Cerebellar cortex (tissue), 1 donor: ENCODE measurements at regions not wholly inside any gene's neighbourhood (a gene's known extent, or its start where the extent isn't known, plus 50 kb on each side); places are given as distances from the start of the nearest gene placed in this dataset.
"Not testable (repeated sequence)": the region's sequence is repeated elsewhere in the genome, so short reads cannot be mapped to it uniquely, and the experiment has no call there.

ENCODE experiments used
- DNase-seq: peaks from one replicate; pipeline ENCODE4 v3.0.0-alpha.2; 2015; ENCODE audit warnings: low spot score

DNA sequence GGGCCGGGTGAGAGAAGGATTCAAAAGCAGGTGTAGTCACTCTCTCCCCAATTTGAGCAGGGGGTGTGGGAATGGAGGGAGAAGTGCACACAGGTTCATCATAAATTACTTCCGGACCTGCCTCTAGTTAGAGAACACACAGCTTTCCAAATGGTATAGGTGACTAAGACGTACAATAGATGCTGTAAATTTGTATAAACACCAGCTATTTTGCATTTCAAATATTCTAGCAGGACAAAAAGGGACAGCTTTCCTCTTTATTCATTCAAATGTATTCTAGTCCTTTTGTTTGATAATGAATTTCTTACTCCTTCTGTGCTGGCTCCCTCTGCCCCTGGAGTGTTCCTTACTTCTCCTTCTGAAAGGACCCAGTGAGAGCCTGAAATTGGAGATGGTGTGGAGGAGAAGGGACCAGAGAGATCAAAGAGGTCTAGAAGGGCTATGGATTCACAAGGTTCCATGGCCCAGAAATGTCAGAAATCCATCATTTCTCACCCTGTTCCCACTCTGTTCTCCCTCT, 53.2 kb upstream of the SH3BP4 start:
- DNase-seq = no peak

GRCh38 chr2:234888442-234888841, 63.4 kb upstream of the SH3BP4 start:
- not testable (repeated sequence) for DNase-seq

GRCh38 chr2:234887195-234887594, 64.6 kb upstream of the SH3BP4 start:
- no peak for DNase-seq

DNA sequence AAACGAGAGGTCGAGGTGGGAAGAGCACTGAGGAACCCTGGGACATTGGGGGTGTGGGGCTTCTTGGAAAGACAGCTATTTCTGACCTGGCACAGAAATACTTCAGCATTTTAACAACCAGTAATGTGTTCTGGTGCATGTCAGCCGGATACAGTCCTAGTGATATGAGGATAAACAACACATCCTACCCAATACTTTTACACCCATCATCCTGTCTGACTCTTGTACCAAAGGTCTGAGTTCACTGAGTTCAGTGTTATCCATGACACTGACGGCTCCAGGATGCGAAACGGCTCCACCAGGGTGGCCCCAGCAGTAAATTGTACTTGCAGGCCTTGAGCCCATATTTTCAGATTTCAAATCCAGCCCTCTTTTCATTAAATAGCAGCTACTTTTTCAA, 65.9 kb upstream of the SH3BP4 start:
- no peak for DNase-seq

DNA sequence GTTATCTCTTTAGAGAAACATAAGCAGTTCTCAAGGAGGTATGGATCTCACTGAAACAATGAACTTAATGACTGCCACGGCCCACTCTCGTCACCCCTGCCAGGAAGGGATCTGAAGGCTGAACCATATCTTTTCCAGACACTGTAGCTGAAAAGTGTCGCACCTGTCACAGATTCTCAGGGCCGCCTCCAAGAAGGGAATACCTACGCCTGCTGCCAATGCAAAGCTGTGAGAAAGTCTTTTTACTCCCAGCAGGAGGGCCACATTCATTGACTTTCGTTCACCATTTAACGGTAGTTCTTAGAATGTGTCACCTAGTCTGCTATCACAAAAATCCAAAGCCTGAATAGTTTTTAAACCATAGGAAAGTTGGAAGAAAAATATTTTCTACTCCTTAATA, 66.7 kb upstream of the SH3BP4 start:
- no peak for DNase-seq

- DNase-seq = no peak
Measured at GRCh38 chr2:234884591-234884990, 67.2 kb upstream of the SH3BP4 start.

GRCh38 chr2:234881413-234882241, 70.2 kb upstream of the SH3BP4 start:
- DNase-seq = peak; percentile 79

GRCh38 chr2:234880551-234881211, 71.1 kb upstream of the SH3BP4 start:
- DNase-seq = no peak

- no peak for DNase-seq
Measured at GRCh38 chr2:234879671-234880455, 72.0 kb upstream of the SH3BP4 start.

DNA sequence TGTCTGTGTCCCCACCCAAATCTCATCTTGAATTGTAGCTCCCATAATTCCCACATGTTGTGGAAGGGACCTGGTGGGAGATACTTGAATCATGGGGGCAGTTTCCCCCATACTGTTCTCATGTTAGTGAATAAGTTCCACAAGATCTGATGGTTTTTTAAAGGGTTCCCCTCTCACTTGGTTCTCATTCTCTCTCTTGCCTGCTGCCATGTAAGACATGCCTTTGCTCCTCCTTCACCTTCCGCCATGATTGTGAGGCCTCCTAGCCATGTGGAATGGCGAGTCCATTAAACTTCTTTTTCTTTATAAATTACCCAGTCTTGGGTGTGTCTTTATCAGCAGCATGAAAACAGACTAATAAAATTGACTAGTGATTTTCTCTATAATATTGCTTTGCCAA, 75.2 kb upstream of the SH3BP4 start:
- DNase-seq = not testable (repeated sequence)

DNA sequence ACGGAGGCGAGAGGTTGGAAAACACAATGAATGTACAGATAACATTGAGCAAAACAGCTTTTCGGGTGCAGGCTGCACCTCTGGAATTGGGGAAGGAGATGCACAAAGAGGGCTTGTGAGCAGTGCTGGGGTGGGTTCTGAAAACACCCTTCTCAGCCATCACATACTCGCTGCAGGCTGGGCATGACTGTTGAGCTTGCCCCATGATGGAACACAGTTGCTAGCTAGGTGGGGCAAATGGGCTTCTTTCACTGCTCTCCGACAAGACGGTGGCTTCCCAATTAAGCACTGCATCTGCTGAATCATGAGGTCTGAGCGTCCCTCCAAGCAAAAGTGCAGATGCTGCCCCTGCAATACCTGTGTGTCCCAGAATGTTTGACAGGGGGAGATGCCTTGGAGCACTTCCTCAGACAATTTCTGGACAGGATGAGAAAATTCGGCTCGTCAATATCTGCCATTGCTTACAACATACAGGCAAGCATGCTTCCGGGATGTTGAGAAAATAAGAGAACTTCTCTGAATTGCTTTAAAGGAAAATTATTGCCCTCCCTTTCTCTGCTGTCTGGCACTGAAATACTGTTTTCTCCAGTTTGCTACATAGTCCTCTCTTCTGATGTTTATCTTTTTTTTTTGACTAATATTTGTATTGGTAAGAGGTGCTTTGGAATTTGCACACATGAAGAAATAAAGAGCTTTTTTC, 77.3 kb upstream of the SH3BP4 start:
- no peak for DNase-seq

GRCh38 chr2:234873828-234874173, 78.0 kb upstream of the SH3BP4 start:
- DNase-seq = no peak

DNA sequence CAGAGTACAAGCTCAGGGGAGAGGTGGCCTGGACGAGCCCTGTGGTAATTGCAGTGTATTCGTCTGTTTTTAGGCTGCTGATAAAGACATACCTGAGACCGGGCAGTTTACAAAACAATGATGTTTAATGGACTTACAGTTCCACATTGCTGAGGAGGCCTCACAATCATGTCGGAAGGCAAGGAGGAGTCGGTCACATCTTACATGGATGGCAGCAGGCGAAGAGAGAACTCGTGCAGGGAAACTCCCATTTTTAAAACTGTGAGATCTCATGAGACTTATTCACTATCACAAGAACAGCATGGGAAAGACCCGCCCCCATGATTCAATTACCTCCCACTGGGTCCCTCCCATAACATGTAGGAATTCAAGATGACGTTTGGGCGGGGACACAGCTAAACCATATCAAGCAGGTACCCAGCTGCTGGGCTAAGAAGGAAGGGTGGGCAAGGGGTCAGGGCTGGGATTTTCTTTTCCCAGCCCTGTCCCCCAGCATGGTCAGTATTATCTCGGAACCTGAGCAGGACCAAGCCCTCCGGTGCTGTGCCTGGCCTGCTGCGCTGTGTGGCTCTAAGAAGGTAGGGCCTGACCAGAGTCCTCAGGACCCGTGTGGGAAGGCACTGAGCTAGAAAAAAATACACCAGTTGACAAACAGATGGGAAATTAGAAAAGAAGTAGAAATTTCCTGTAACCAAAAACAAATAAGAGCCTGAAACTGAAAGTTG, 78.6 kb upstream of the SH3BP4 start:
- DNase-seq = no peak

DNA sequence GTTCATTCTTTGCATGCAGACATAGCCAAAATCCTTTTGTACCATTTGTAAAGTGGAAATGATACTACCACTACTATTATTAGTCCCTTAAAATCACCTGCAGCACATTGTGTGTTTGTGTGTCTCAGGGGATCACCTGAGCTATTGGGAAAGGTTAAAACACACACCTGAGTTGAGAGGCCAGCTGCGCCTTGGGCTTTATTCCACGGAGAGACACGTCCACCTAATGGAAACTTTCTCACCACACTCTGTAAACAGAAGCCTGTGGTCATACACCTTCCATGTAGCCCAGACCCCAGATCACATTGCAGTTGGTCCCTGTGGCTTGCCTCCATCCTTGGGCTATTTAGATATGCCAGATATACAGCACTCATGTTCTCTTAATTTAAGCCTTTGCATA, 81.8 kb upstream of the SH3BP4 start:
- DNase-seq = no peak

DNA sequence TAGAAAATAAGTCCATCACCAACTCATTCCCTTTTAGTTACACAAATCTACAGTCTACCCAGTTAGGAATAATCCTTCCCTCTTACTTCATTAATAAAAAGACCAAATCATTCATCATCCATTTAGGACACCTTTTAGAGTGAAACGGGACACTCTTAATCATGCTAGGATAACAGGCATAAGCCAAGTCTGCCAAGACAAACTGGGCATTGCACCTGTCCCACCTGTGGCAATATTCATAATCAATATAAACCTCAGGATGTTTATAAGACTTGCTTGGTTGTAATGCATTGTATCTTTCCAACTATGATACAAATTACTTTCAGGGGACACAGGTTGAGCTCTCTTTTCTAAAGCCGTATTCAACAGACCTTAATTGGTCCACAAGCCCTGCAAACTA, 82.7 kb upstream of the SH3BP4 start:
- DNase-seq = no peak

- no peak for DNase-seq
Measured at GRCh38 chr2:234867882-234868285, 83.9 kb upstream of the SH3BP4 start.

- DNase-seq = no peak
Measured at GRCh38 chr2:234865586-234865985, 86.2 kb upstream of the SH3BP4 start.

DNA sequence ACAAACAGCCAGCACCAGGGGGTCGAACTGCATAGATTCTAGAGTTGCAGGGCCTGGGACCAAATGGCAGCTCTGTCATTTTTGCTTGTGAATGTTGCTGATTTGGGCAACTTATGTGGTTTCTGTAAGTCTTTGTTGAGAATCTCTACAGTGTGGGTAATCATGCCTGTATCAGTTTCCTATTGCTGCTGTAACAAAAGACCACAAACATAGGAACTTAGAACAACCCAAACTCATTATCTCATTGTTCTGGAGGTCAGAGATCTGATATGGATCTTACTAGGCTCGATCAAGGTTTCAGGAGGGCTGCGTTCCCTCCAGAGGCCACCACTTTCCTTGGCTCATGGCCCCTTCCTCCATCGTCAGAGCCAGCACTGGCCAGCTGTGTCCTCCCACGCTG, 86.8 kb upstream of the SH3BP4 start:
- no peak for DNase-seq

- no peak for DNase-seq
Measured at GRCh38 chr2:234864506-234864905, 87.3 kb upstream of the SH3BP4 start.

DNA sequence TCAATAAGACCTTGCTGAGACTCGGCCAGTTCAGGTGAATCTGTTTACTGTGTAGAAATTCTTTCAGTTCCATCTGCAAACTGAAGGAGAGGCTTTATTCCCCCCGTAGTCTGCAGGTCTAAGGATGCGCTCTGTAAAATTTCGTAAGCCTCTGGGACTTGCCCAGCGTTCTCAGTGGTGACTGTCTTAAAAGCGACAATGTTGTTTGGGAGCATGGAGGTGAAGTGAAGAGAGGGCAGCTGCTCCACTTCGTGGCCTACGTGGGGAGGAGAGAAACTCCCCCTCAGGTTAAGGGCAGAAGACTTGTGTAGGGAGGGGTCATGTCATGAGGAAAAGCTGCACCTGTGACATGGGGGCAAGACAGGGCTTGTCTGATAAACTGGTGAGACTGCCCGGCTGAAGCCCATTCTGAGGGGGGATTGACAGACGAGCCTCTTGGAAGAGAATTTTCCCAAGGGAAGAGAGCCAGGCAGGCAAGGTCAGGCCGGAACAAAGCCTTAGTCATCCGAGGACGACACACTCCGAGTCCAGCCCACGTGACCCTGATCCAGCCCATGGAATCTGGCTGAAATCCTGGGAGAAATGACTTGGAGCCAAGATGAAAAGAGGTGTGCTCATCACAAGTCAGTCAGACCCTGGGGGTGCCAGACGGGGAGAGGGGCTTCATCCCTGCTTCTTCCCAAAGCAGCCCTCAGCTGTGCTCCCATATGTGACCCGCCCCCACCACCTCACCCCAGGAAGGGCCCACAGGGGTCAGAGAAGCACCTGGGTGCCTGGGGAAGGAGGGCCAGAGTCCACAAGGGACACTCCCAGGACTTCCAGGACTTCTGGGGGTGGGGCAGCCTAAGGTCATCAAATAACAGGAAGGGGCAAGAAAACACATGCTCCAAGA, 88.5 kb upstream of the SH3BP4 start:
- peak; percentile 6 for DNase-seq
